Spleen (tissue), 11 donors: ENCODE measurements at regions not wholly inside any gene's neighbourhood (a gene's known extent, or its start where the extent isn't known, plus 50 kb on each side); places are given as distances from the start of the nearest gene placed in this dataset.

ENCODE experiments used
- DNase-seq: peaks from one replicate; pipeline ENCODE4 v3.0.0-alpha.2; 2020
- H3K27ac ChIP-seq, 8 donors: fragments of 200-600 bp; sonication (generic) in 7 of 8; 1 replicate in 4 of 8; 2 replicates in 4 of 8; pipeline versions ENCODE4 v1.5.0 to v1.8.0; 2016 to 2021; ENCODE audit warnings: inconsistent platforms in 4 of 8, mild to moderate bottlenecking in 4 of 8, moderate library complexity in 1 of 8
- H3K27me3 ChIP-seq, 7 donors: fragments of 200-600 bp; sonication (generic) in 6 of 7; replicated peaks in 1 of 7; 1 replicate in 4 of 7; 2 replicates in 3 of 7; pipeline versions ENCODE4 v1.5.0 to v1.8.0; 2016 to 2021; ENCODE audit warnings: inconsistent platforms in 3 of 7, mild to moderate bottlenecking in 1 of 7
- H3K36me3 ChIP-seq, 6 donors: fragments of 200-600 bp; sonication (generic) in 5 of 6; 1 replicate in 4 of 6; 2 replicates in 2 of 6; pipeline versions ENCODE4 v1.5.0 to v1.8.0; 2016 to 2021; ENCODE audit warnings: inconsistent platforms in 2 of 6
- H3K4me1 ChIP-seq, 6 donors: fragments of 200-600 bp; sonication (generic) in 5 of 6; 1 replicate in 3 of 6; 2 replicates in 3 of 6; pipeline versions ENCODE4 v1.5.0 to v1.8.0; 2016 to 2021; ENCODE audit warnings: inconsistent platforms in 3 of 6
- H3K4me3 ChIP-seq, 8 donors: fragments of 200-600 bp; sonication (generic) in 7 of 8; 1 replicate in 4 of 8; 2 replicates in 4 of 8; pipeline versions ENCODE4 v1.5.0 to v1.8.0; 2016 to 2021; ENCODE audit warnings: inconsistent platforms in 4 of 8, mild to moderate bottlenecking in 4 of 8, moderate library complexity in 2 of 8
- H3K9me3 ChIP-seq, 8 donors: fragments of 200-600 bp; sonication (generic) in 7 of 8; 1 replicate in 4 of 8; 2 replicates in 4 of 8; pipeline versions ENCODE4 v1.5.0 to v1.8.0; 2016 to 2021; ENCODE audit warnings: inconsistent platforms in 4 of 8
- POLR2A ChIP-seq, 3 donors: fragments of 450-650 bp; IDR thresholded peaks; one replicate each; pipeline ENCODE4 v1.5.1; 2017; ENCODE audit warnings: antibody characterized with exemption in 3 of 3, mild to moderate bottlenecking in 1 of 3
- POLR2AphosphoS5 ChIP-seq, 3 donors: sonication (generic); formaldehyde crosslinking; IDR thresholded peaks; one replicate each; pipeline ENCODE4 v1.5.1; 2017; ENCODE audit warnings: antibody characterized with exemption in 3 of 3
- WGBS, 5 donors: extraction: QIAGEN DNeasy Blood & Tissue Kit in 3 of 5; methylation state at CpG; one replicate each; pipeline versions ENCODE4 v1.1.5 to v1.1.7; 2013 to 2018; 5-methylcytosine and 5-hydroxymethylcytosine counted together
- intact Hi-C: fragments of 100-400 bp; cut with DNase I; formaldehyde crosslinking; loops from one replicate; pipeline ENCODE4 v1.15.0; 2023; ENCODE audit warnings: low total_unique reads
- TF ChIP-seq, protein P1 (sequence below), 11 experiments: fragments of 200-600 bp in 7 of 11; fragments of 450-650 bp in 4 of 11; sonication (generic) in 4 of 11; IDR thresholded peaks in 8 of 11; conservative IDR thresholded peaks in 3 of 11; 1 replicate in 7 of 11; 2 replicates in 4 of 11; pipeline versions ENCODE4 v1.4.0 to v1.8.0; 2016 to 2021; ENCODE audit warnings: antibody characterized with exemption in 11 of 11, inconsistent platforms in 4 of 11, mild to moderate bottlenecking in 1 of 11
- donor health status: healthy with polysubstance abuse.
- donor health status: DM: no; HTN: no; CAD: no; lungs with moderate emphysema.
- donor health status: DM: no; HTN: no; CAD: no.
- donor health status: Bipolar disorder and iron deficiency.
- donor health status: healthy.
- donor health status: DM: no; HTN: no; CAD: no.
- donor health status: DM: yes; HTN: yes; CAD: no.

DNA sequence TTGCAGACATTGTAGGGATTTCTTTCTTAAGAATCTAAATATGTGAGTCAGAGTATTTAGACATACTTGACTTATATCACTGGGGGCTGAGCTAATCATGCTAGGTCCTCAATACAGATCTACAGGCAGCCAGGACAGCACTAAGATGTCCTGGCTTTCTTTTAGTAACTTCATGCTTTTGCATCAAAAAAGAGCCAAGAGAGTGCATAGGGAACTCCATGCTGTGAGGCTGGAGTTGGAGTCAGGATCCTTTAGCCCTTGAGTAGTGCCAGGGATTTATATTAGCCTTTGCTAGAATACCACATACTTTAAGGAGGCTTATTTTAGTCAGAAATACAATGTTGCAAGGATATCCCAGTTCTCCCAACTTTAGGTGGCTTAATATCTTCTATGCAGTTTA lies 289.7 kb downstream of the CCDC85A start:
- Histone ChIP-seq H3K4me1 (no peaks in the 10 kb centered on the region), H3K9me3 (no peaks in the 10 kb centered on the region), H3K4me3 (no peak overlapping the region), H3K36me3 (no peaks in the 10 kb centered on the region), H3K27ac (no peak overlapping the region), H3K27me3 (no peaks in the 10 kb centered on the region)
- no peak for DNase-seq
- TF ChIP-seq, protein P1, sequence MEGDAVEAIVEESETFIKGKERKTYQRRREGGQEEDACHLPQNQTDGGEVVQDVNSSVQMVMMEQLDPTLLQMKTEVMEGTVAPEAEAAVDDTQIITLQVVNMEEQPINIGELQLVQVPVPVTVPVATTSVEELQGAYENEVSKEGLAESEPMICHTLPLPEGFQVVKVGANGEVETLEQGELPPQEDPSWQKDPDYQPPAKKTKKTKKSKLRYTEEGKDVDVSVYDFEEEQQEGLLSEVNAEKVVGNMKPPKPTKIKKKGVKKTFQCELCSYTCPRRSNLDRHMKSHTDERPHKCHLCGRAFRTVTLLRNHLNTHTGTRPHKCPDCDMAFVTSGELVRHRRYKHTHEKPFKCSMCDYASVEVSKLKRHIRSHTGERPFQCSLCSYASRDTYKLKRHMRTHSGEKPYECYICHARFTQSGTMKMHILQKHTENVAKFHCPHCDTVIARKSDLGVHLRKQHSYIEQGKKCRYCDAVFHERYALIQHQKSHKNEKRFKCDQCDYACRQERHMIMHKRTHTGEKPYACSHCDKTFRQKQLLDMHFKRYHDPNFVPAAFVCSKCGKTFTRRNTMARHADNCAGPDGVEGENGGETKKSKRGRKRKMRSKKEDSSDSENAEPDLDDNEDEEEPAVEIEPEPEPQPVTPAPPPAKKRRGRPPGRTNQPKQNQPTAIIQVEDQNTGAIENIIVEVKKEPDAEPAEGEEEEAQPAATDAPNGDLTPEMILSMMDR (IDR thresholded peaks at IDR 0.05 in 8 of 11, conservative IDR thresholded peaks at IDR 0.05 in 3 of 11), result no peak
- TF ChIP-seq POLR2AphosphoS5 (IDR thresholded peaks at IDR 0.05) (no peak), POLR2A (IDR thresholded peaks at IDR 0.05) (no peak)
- intact Hi-C loops, result no loop called here

DNA sequence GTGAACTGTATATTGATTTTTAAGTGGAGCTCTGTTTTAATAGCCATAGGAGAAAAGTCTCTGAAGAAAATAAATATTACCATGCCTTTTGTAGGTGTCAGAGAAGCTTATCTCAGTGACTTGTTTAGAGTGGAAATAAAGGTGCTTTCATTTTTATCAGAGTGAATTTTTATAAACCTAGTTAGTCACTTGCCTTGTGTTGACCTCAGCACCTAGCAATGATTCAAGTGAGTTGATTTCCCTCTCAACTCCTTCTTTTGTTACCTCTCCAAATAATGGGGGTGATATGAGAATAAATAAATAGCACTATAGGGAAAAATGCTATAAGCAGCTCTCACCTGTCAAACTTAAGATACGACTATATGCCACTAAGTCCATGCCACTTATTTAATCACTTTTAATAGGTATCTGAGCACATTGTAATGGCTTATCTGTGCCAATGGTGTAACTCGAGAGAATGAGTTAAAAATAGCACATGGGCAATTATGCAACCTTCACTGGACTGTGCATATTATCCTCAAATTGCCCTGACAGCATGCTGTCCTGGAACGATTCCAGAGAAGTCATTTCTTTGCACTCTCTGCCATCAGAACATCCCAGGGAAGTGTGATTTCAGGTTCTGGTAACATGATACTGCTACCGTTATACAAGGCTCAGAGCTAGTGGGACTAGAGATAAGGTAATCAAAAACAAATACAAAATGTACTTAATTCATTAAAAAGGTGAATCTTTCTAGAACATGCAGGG lies 290.8 kb downstream of the CCDC85A start:
- intact Hi-C loops, result no loop called here

DNA sequence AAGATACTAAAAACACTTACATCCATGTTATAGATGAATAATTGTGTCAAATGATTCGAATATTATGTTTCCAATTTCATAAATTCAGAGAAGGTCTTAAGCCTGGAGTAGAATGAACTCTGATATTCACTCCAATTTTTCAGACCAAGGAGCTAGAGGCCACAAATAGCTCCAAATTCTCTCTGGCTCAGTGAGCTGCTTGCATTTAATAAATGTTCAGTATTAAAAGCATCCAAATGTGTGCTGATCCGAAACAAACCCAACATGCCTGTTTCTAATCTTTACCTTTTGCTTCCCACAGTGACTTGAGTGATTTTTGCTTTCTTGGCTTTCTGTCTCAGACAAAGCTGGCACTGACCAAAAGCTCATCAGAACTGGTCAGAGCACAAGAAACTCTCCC lies 291.4 kb downstream of the CCDC85A start:
- H3K36me3 ChIP-seq, result no peaks in the 10 kb centered on the region
- 68 to 81% (median 71%) methylated on average over 2 of the region's 2 CpGs for WGBS, 5 donors
- no peak overlapping the region for H3K27ac ChIP-seq
- no peaks in the 10 kb centered on the region for H3K27me3 ChIP-seq
- no peak for TF ChIP-seq POLR2AphosphoS5 (IDR thresholded peaks at IDR 0.05)
- TF ChIP-seq, protein P1 (IDR thresholded peaks at IDR 0.05 in 8 of 11, conservative IDR thresholded peaks at IDR 0.05 in 3 of 11), result no peak
- H3K4me3 ChIP-seq, result no peak overlapping the region
- DNase-seq, result no peak
- intact Hi-C loops, result no loop called here
- H3K4me1 ChIP-seq, result no peaks in the 10 kb centered on the region
- H3K9me3 ChIP-seq, result peaks cover 0 to under 1% (median 0%) of the 10 kb centered on the region in 8 donors

More for the DNA sequence above, 290.8 kb downstream of the CCDC85A start:
- Histone ChIP-seq H3K4me3 (no peak overlapping the region), H3K27me3 (no peaks in the 10 kb centered on the region), H3K36me3 (no peaks in the 10 kb centered on the region), H3K4me1 (no peaks in the 10 kb centered on the region), H3K9me3 (no peaks in the 10 kb centered on the region), H3K27ac (no peak overlapping the region)
- no peak for TF ChIP-seq POLR2A (IDR thresholded peaks at IDR 0.05)
- DNase-seq, result no peak
- WGBS, 5 donors, result 42 to 52% (median 47%) methylated on average over 4 of the region's 4 CpGs

DNA sequence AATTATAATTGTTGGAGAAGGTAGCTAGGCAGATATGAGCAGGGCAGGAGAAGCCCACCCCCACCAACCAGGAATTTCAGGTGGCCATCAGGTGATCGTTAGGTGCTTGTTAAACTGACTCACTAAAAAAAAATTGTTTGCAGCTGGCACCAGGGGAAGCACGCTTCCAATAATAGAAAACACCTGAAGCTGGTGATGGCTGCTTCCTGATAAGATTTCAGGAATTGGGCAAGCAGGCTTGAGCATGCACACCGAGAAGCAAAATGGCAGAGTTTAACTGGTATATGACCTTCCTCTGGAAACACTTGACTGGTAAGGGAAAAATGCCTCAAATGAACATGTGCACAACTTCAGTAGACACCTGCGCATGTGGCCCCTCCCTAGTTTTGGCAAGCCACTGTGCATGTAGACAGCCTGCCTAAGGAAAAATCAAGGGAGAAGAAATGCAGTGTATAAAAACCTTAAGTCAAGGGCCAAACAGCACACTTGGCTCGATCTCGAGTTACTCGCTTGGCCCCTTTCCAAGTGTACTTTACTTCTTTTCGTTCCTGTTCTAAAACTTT lies 292.8 kb downstream of the CCDC85A start:
- peaks cover 0 to 7% (median 0%) of the 10 kb centered on the region in 8 donors for H3K9me3 ChIP-seq
- intact Hi-C loops, result no loop called here
- DNase-seq, result no peak
- no peak overlapping the region for H3K4me3 ChIP-seq
- TF ChIP-seq, protein P1 (IDR thresholded peaks at IDR 0.05 in 8 of 11, conservative IDR thresholded peaks at IDR 0.05 in 3 of 11), result no peak
- TF ChIP-seq POLR2A (IDR thresholded peaks at IDR 0.05) (no peak), POLR2AphosphoS5 (IDR thresholded peaks at IDR 0.05) (no peak)
- H3K36me3 ChIP-seq, result no peaks in the 10 kb centered on the region
- H3K4me1 ChIP-seq, result no peaks in the 10 kb centered on the region
- H3K27ac ChIP-seq, result no peak overlapping the region
- H3K27me3 ChIP-seq, result no peaks in the 10 kb centered on the region
- 80 to 91% (median 85%) methylated on average over 8 of the region's 8 CpGs for WGBS, 5 donors
